ENCODE measurements at regions not wholly inside any gene's neighbourhood (a gene's known extent, or its start where the extent isn't known, plus 50 kb on each side); places are given as distances from the start of the nearest gene placed in this dataset.

- no peak for TF ChIP-seq CTCF (IDR thresholded peaks at IDR 0.05)
- no peak for TF ChIP-seq POLR2A (IDR thresholded peaks at IDR 0.05)
Observed at GRCh38 chr2:111638274-111638877, 245.6 kb downstream of the ANAPC1 start.

Measured in stomach (tissue), 4 donors.